Panc1 (cell line): ENCODE measurements at regions not wholly inside any gene's neighbourhood (a gene's known extent, or its start where the extent isn't known, plus 50 kb on each side); places are given as distances from the start of the nearest gene placed in this dataset.

ENCODE experiments used
- ATAC-seq: fragments of 200-7000 bp; cut with Tn5 transposase; 2 replicates; pipeline ENCODE4 v1.9.1; 2020; ENCODE audit warnings: mild to moderate bottlenecking, moderate library complexity
- BruUV-seq: library from RNA; stranded (reverse); fragments of 400-500 nt; replicated peaks from 2 replicates; lab custom pipeline; 2021; lab: Mats Ljungman, UMichigan
- CTCF ChIA-PET: fragments of 300-600 bp; sonication (Branson Sonifier 250); formaldehyde crosslinking; loops from one replicate; lab custom pipeline; 2022; ENCODE audit warnings: antibody characterized with exemption; lab: Charles Lee
- POLR2A ChIA-PET: fragments of 300-600 bp; sonication (Branson Sonifier 250); formaldehyde crosslinking; loops from one replicate; lab custom pipeline; 2022; ENCODE audit warnings: antibody characterized with exemption; lab: Charles Lee
- DNase-seq: peaks from one replicate; pipeline ENCODE4 v3.0.0-alpha.2; 2010; ENCODE audit warnings: low read depth, low spot score
- H3K27ac ChIP-seq: 2 replicates; pipeline ENCODE4 v1.5.1; 2011; ENCODE audit warnings: mild to moderate bottlenecking, low read length, inconsistent platforms
- H3K27me3 ChIP-seq: fragments of 200-500 bp; sonication (Bioruptor generic); 2 replicates; pipeline ENCODE4 v1.6.0; 2014; ENCODE audit warnings: low read length, inconsistent platforms; ENCODE audit not compliant: control insufficient read depth, insufficient read depth
- H3K36me3 ChIP-seq: fragments of 200-500 bp; sonication (Bioruptor generic); 2 replicates; pipeline ENCODE4 v1.5.1; 2014; ENCODE audit warnings: inconsistent platforms, mild to moderate bottlenecking, low read length, moderate library complexity; ENCODE audit not compliant: control insufficient read depth, insufficient read depth
- H3K4me1 ChIP-seq: 2 replicates; pipeline ENCODE4 v1.5.1; 2011; ENCODE audit warnings: inconsistent platforms, mild to moderate bottlenecking, low read length, moderate library complexity; ENCODE audit not compliant: control insufficient read depth, insufficient read depth
- H3K4me3 ChIP-seq, 2 experiments: 2 replicates each; pipeline ENCODE4 v1.5.1; 2011 to 2012; ENCODE audit warnings: low read depth in 2 of 2, low read length in 2 of 2, mild to moderate bottlenecking in 2 of 2, inconsistent platforms in 1 of 2, moderate library complexity in 1 of 2
- H3K9me3 ChIP-seq: fragments of 200-500 bp; sonication (Bioruptor generic); 2 replicates; pipeline ENCODE4 v1.5.1; 2014; ENCODE audit warnings: low read depth, mild to moderate bottlenecking, inconsistent platforms, low read length, moderate library complexity; ENCODE audit not compliant: control insufficient read depth, insufficient read depth
- POLR2AphosphoS5 ChIP-seq: IDR thresholded peaks from 2 replicates; pipeline ENCODE4 v1.6.1; 2012; ENCODE audit warnings: mild to moderate bottlenecking, low read depth, low read length, moderate library complexity
- SIN3A ChIP-seq: IDR thresholded peaks from 2 replicates; pipeline ENCODE4 v1.6.1; 2012; ENCODE audit warnings: low read depth, mild to moderate bottlenecking, low read length, moderate library complexity, borderline replicate concordance; ENCODE audit not compliant: insufficient read depth
- TCF7L2 ChIP-seq: IDR thresholded peaks from 2 replicates; pipeline ENCODE4 v1.6.1; 2011; ENCODE audit warnings: mild to moderate bottlenecking, low read depth, low read length, inconsistent platforms
- in situ Hi-C: cut with HindIII; loops from 2 replicates; pipeline ENCODE4 v1.10.0; 2016; ENCODE audit warnings: low sequenced_read_pairs, low pct_unique_long_range_greater_than_20kb
- intact Hi-C: fragments of 100-400 bp; cut with micrococcal nuclease; formaldehyde crosslinking; loops from one replicate; pipeline ENCODE4 v1.10.0; 2022; ENCODE audit not compliant: unreplicated experiment
- TF ChIP-seq, protein P1 (sequence below), 2 experiments: IDR thresholded peaks; 2 replicates each; pipeline ENCODE4 v1.6.1; 2011 to 2012; ENCODE audit warnings: low read depth in 2 of 2, control low read depth in 1 of 2, low read length in 1 of 2, mild to moderate bottlenecking in 1 of 2, moderate library complexity in 1 of 2; ENCODE audit not compliant: insufficient read depth in 1 of 2
- TF ChIP-seq, protein P2 (sequence below): fragments of 450-650 bp; IDR thresholded peaks from 2 replicates; pipeline ENCODE4 v1.5.1; 2017; ENCODE audit warnings: mild to moderate bottlenecking

DNA sequence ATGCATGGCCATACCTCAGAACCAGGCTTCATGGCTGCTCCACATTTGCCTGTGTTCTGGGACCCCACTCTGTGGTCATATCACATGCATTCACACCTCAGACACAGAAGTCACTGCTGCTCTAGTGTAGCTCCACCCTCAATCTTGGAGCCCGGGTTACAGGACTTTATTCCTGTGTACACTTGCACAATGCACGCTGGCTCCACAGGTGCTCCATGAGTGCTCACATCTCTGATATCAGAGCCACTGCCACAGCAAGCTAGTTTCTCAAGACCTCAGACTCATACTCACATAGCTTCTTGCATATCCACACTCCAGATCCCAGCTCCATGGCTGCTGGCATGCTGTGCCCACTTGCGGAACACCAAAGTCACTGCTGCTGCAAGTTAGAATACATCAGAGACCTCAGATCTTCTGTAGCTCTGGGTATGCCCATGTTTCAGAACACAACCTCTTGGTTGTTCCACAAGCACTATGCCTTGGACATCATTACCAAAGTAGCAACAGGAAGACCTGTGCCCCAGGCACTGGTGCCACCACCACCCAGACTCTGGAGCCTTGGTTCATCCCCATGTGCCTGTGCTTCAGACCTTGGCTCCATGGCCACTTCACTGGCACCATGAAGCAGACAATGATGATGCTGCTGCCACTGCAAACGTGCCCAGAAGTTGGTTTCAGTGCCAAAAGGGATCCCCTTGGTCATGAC, 269.5 kb upstream of the PCDH20 start:
- CTCF ChIA-PET: interaction anchor here (0.6 kb wide), 1 partner anchor 902 kb away, joined by 3 read pairs; no protein-coding TSS in a partner anchor
- H3K27ac ChIP-seq: no peak overlapping the region
- no peaks in the 10 kb centered on the region for H3K9me3 ChIP-seq
- no TSS peak for BruUV-seq
- no peak overlapping the region for H3K4me3 ChIP-seq
- intact Hi-C loops (no loop called here), in situ Hi-C loops (no loop called here)
- H3K36me3 ChIP-seq: no peaks in the 10 kb centered on the region
- TF ChIP-seq, protein P1, sequence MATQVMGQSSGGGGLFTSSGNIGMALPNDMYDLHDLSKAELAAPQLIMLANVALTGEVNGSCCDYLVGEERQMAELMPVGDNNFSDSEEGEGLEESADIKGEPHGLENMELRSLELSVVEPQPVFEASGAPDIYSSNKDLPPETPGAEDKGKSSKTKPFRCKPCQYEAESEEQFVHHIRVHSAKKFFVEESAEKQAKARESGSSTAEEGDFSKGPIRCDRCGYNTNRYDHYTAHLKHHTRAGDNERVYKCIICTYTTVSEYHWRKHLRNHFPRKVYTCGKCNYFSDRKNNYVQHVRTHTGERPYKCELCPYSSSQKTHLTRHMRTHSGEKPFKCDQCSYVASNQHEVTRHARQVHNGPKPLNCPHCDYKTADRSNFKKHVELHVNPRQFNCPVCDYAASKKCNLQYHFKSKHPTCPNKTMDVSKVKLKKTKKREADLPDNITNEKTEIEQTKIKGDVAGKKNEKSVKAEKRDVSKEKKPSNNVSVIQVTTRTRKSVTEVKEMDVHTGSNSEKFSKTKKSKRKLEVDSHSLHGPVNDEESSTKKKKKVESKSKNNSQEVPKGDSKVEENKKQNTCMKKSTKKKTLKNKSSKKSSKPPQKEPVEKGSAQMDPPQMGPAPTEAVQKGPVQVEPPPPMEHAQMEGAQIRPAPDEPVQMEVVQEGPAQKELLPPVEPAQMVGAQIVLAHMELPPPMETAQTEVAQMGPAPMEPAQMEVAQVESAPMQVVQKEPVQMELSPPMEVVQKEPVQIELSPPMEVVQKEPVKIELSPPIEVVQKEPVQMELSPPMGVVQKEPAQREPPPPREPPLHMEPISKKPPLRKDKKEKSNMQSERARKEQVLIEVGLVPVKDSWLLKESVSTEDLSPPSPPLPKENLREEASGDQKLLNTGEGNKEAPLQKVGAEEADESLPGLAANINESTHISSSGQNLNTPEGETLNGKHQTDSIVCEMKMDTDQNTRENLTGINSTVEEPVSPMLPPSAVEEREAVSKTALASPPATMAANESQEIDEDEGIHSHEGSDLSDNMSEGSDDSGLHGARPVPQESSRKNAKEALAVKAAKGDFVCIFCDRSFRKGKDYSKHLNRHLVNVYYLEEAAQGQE (IDR thresholded peaks at IDR 0.05; ENCODE audit: insufficient read depth in 1 of 2, low read depth in 2 of 2, low read length in 1 of 2): no peak
- TF ChIP-seq TCF7L2: no peak
- no peak for TF ChIP-seq POLR2AphosphoS5
- ATAC-seq: no peak
- POLR2A ChIA-PET: no interaction called here
- no peak for DNase-seq
- H3K4me1 ChIP-seq: no peaks in the 10 kb centered on the region
- no peaks in the 10 kb centered on the region for H3K27me3 ChIP-seq

GRCh38 chr13:61672756-61673155, 257.1 kb upstream of the PCDH20 start:
- Histone ChIP-seq H3K9me3 (no peaks in the 10 kb centered on the region), H3K27me3 (no peaks in the 10 kb centered on the region), H3K27ac (no peak overlapping the region), H3K4me1 (no peaks in the 10 kb centered on the region), H3K4me3 (no peak overlapping the region), H3K36me3 (no peaks in the 10 kb centered on the region)
- TF ChIP-seq POLR2AphosphoS5 (no peak), SIN3A (no peak), TCF7L2 (no peak)
- TF ChIP-seq, protein P2, sequence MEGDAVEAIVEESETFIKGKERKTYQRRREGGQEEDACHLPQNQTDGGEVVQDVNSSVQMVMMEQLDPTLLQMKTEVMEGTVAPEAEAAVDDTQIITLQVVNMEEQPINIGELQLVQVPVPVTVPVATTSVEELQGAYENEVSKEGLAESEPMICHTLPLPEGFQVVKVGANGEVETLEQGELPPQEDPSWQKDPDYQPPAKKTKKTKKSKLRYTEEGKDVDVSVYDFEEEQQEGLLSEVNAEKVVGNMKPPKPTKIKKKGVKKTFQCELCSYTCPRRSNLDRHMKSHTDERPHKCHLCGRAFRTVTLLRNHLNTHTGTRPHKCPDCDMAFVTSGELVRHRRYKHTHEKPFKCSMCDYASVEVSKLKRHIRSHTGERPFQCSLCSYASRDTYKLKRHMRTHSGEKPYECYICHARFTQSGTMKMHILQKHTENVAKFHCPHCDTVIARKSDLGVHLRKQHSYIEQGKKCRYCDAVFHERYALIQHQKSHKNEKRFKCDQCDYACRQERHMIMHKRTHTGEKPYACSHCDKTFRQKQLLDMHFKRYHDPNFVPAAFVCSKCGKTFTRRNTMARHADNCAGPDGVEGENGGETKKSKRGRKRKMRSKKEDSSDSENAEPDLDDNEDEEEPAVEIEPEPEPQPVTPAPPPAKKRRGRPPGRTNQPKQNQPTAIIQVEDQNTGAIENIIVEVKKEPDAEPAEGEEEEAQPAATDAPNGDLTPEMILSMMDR: no peak
- TF ChIP-seq, protein P1 (IDR thresholded peaks at IDR 0.05; ENCODE audit: insufficient read depth in 1 of 2, low read depth in 2 of 2, low read length in 1 of 2): no peak
- DNase-seq (no peak), ATAC-seq (no peak)
- intact Hi-C loops: no loop called here
- CTCF ChIA-PET: no interaction called here
- in situ Hi-C loops: no loop called here
- BruUV-seq: no TSS peak
- POLR2A ChIA-PET: no interaction called here
